Ureter (tissue), 1 donor: ENCODE measurements at regions not wholly inside any gene's neighbourhood (a gene's known extent, or its start where the extent isn't known, plus 50 kb on each side); places are given as distances from the start of the nearest gene placed in this dataset.

Source experiments
- DNase-seq: peaks from one replicate; pipeline ENCODE4 v3.0.0-alpha.2; 2020; ENCODE audit warnings: low spot score
- donor health status: DM: yes; HTN: yes; CAD: no.

DNA sequence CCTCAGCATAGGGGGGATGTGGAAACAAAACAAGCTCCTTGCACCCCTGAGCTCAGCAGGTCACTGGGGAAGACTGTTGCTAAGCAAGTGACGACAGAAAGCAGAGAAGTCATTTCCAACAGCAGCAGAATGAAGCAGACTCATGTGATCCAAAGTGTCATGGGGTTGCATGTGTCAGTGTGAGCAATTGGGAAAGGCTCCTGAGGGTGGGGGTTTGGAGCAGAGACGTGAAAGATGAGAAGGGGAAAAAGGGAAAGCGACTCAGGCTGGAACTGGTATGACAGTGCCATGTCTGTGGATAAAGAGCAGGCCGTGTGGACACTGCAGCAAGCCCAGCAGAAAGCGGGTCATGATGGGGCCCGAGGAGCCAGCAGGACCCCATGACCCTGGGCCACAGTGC, 363.9 kb downstream of the PREX1 start:
- DNase-seq, result no peak

DNA sequence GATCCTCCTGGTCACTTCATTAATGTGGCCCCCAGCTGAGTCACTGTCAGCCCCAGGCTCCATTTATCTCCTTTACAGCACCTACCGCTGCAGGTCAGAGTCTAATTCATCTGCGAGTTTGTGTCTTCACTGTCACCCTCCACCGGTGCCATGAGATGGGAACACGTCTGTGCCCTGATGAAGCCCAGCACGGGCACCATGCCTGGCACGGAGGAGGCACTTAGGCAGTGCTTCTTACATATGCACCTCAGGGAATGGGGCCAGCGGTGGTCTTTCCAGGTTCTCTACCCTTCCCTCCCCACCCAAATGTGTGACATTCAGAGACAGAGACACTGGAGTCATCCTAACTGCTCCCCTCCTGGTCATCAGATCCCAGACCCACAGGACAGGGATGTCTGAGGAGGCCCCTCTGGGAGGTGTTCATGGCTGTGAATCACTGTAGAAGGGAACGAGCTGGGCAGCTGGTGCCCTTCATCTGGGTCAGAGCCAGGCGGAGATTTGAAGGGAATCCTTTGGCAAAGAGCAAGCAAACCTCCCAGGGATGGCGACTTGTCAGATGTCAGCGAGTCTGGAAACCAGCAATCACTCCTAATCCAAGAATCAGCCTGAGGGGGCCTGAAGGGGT, 364.6 kb downstream of the PREX1 start:
- DNase-seq, result no peak

DNA sequence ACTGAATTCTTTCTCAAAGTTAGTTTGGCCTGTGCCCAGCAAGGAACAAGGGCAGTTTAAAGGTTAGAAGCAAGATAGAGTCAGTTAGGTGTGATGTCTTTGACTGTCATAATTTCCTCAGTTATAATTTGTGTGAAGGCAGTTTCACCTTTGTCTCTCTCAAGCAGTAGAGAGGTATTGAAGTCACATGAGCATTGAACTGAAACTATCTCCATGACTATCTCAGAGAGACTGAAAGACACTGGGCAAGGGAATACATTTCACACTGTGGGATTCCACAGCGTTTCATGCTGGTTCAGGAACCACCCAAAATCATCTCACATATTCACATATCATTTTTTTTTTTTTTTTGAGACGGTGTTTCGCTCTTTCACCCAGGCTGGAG, 366.1 kb downstream of the PREX1 start:
- no peak for DNase-seq

DNA sequence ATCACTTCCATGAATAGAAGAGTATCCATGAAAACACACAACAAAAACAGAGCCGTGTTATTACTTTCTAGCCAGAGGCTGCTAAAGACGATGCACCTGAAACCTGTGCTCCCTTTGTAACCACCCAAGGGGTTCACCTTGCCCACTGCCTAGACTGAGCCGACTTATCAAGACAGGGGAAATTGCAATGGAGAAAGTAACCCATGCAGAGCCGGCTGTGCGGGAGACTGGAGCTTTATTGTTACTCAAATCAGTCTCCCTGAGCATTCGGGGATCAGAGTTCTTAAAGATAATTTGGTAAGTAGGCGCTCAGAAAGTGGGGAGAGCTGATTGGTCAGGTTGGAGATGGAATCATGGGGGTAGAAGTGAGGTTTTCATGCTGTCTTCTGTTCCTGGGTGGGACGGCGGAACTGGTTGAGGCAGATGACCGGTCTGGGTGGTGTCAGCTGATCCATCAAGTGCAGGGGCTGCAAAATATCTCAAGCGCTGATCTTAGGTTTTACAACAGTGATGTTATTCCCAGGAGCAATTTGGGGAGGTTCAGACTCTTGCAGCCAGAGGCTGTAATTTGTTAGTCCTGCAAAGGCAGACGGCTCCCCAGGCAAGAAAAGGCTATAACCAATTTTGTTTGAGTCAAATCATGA, 366.6 kb downstream of the PREX1 start:
- no peak for DNase-seq

DNA sequence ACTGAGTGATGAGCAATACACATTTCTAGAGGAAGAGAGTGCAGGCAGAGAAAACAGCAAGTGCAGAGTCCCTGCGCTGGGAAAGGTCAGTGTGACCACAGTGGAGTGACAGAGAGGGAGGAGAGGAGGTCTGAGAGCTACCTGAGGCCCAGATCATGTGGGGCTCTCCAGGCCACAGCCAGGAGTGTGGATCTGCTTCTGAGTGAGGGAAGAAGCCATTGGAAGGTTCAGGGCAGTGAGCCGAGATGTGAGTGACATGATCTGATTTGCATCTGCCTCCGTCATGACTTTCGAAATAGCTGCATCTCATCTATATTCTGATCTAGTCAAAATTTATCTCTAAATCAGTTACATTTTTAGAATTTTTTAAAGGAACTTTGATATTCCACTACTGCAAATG, 367.1 kb downstream of the PREX1 start:
- no peak for DNase-seq

DNA sequence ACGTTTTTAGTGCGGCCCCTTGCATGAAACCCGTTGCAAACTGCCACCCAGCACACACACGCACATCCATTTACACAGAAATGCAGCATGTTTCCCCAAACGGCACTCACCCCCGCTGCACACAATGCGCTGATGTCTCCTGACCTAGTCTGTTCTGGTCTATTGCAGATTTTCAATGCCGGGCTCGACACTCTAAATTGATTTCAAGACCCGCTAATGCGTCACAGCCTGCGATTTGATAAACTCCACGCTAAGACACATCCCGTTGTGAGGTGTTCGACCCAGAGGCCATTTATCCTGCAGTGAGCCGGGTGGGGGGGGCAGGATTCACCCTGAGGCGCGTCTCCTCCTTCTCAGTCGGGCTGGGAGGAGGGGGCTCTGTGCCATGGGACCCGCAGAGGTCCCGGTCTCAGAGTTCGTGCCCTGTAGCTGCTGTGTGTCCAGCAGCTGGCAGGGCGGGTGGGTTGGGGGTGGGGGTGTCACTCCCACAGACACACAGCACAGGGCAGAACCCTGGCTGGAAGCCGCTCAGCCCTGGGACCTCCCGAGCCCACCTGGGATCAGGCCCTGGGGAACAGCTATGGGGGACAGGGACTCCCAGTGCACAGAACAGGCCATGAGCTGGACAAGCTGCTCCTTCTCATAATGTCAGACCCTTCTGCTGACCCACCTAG, 367.9 kb downstream of the PREX1 start:
- no peak for DNase-seq

DNA sequence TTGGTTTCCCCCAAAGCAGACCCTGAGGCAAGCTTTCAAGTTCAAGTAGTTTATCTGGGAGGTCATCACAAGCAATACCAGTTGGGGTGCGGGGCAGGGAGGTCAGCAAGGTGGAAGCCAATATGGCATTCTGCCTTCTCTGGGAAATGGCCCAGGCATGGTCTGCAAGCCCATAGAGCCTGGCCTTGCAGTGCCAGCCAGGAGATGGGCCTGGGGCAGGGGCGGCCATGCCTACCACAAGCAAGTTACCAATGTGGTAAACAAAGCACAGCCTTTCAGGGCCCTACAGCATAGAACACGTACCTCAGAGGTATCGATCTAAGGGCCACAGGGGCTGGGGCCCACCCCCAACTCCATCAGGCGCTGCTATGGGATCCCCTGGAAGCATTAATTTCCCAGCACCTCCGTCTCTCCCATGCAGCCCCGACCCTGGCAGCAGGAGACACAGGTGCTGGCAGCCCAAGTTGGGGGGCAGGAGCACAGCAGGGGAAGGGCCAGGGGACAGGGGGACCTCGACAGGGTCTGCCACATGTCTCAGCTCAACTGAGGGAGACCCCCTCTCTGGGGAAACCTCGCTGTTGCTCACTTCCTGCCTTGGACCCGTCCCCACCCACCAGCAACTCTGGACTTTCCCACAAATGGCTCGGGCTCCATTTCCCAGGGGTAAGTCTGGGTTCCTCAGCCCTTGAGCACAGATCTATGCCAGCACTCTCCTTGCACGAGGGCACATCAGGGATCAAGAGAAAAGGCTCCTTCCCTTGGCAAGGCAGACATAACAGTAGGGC, 369.0 kb downstream of the PREX1 start:
- DNase-seq, result no peak

DNA sequence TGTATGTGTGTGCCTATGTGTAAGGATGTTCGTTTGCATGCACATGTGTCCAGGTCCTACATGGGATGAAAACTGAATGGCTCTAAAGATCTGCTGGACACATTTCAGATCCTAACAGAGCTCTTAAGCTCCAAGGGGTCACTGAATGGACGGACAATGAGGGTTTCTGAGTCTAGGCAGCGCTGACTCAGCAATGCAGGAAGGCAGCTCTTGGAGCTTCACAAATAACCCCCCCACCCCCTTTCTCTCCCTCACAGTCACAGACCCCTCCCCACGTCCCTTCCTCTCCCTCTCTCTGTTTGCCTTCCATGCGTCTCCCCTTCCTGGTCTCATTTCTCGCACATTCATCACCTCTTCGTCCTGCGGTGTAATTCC, 369.8 kb downstream of the PREX1 start:
- DNase-seq, result no peak

DNA sequence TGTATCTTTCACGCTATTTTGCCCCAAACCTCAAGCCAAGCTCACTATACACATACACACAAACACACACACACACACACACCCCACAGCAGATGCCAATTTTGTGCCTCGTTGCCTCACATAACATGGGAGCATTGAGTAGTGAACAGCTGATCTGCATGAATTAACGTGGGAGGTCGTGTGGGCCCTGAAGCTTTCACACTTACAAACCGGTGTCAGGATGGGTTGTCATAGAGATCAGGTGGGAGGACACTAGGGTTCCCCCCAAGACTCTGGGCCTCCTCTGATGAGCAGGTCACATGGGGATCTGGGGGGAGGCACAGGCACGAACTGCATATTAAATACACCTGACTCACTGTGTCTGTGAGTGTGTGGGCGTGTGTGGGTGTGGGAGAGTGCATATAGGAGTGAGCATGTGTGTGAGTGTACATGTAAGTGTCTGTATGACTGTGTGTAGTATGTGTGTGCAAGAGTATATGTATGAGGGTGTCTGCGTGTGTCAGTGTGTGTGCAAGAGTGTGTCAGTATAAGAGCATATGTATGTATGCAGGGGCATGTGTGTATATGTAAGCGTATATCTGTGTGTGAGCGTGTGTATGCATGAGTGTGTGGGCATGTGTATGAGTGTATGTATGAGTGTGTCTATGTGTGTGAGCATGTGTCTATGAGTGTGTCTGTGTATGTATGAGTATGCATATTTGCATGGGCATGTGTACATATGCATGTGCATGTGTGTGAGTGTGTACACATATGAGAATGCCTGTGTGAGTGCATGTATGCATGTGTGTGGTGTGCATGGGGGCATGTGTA, 370.4 kb downstream of the PREX1 start:
- no peak for DNase-seq

DNA sequence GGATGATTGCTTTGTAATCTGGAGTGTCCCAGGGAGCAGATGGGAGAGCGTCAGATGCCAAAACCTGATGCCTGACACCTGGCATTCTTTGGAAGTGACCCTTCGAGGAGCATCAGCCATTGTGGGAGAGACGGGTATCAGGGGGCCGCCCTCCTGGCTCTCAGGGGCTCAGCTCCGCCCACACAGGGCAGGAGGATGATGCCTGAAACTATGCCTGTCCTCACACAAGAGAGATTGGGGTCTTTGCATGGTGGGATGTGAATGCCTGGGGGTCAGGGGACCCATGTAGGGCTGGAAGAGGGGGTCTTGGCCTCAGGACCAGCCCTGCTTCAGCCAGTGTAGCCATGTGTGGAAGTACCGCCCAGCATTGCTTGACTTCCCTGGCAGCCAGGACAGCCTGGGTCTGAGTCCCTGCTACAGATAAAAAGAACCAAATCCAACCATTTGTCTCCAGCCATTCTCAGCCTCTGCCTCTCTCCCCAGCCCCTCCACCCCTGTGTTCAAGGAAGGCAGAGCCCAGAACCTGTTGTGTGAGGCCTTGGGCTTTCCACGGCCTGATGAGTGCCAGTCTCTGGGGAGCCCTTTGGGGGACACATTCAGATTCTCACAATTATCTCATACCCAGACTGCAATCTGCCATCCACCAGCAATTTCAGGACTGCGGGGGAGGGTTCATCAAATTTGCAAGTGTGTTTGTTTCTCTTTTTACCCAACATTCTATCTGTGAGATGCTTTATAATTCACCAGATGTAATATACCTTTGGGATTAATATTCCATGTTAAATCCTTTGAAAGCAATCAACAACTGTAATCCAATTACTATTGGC, 371.2 kb downstream of the PREX1 start:
- no peak for DNase-seq

DNA sequence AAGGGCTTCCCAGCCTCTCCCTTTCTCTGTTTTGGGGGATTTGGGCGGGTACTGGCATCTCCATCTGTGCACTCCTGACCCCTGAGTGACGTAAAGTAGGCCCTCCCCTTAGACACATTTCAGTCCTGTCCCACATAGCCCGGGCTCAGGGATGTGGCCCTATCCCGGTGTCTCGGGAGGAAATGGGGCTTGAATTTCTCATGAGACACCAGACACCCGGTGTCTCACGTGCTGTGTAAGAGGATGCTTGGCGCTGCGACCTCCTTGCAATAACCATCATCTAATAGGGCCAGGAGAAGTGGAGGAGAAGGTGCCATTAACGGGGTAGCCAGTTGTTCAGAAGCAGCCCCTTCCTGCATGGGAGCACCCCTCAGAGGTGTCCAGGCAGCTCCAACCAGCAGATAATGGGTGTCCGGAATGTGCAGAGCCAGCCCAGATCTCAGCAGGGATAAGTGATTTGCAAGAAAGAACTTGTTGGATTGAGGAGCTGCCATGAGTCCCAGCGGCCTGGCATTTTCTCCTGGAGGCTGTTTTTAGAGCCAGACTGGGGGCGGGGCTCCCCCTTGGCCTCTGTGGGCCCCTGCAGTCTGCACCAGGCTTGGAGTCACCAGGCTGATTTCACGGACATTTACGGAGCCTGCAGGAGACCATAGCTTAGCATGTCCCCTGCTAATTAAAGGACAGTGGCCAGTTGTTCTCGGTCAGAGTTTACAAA, 372.0 kb downstream of the PREX1 start:
- DNase-seq, result no peak

DNA sequence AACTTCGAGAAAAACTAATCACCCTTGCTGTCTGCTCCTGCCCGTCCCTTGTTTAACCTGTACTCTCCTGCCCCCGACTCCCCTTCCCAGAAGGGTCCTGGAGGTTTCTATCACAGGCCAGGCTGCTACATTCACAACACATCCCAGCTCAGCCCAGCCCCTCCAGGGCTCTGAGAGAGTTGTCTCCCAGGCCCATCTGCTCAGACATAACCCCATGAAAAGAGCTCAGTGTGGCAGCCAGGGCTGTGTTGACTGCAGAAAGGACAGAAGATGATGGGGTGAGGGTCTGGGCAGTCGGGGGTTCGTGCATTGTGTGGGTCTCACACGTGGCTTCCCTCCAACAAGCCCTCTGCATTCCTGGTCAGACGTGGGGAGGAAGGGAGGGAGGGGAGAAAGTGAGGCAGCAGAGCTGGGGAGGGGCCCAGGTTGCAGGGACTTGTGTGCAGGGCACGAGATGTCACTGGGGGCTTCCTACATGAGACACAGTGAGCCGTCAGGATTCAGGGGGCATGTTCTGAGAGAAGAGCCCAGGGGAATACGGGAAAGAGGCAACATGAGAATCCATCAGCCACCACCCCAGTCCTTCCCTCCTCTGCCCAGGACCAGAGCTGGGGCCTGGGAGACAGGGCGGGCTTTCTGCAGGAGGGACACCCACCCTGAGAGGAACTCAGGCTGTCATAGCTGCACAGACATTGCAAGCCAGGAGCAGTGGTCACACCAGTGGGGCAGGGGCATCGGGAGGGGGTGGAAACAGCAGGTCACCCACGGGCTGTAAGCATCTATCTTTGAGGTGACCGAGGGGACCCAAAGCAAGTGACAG, 372.9 kb downstream of the PREX1 start:
- DNase-seq, result no peak

DNA sequence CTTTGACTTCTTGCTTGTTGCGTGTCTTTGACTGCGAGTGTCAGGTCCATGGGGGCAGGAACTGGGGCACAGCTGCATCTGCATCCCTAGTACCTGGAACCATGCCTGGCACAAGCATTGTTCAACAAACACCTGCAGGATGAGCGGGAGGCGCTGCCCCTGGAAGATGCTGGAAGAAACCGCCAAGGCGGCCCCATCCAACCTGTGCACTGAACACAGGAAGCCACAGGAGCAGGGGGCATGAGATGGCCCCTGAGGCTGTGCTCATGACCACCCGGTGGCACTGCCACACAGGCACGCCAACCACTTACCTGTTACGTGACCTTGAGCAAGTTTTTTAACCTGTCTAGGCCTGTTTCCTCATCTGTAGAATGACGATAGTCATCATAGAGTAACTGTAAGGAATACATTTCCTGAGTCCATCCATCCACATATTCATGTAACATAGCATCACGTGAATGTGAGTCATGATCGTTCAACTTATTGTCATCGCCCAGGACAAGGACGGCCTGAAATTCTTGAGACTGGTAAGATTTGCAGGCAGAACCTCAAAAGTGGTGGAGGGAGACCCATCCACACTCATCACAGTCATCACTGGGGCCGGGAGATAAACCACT, 374.2 kb downstream of the PREX1 start:
- DNase-seq, result no peak

DNA sequence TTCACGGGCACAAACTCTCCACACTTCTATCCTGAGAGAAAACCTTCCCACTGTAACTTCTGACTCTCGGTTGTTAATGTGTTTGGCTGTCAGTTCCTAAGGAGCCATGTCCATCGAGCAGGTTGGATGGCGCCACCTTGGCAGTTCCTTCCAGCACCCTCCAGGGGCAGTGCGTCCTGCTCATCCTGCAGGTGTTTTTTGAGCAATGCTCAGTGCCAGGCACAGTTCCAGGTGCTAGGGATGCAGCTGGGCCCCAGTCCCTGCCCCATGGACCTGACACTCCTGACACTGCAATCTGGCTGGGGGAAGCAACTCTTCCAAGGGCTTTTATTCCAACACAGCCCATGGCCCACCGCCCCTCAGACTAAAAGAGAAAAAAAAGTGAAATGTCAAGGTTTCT, 376.4 kb downstream of the PREX1 start:
- DNase-seq, result no peak

DNA sequence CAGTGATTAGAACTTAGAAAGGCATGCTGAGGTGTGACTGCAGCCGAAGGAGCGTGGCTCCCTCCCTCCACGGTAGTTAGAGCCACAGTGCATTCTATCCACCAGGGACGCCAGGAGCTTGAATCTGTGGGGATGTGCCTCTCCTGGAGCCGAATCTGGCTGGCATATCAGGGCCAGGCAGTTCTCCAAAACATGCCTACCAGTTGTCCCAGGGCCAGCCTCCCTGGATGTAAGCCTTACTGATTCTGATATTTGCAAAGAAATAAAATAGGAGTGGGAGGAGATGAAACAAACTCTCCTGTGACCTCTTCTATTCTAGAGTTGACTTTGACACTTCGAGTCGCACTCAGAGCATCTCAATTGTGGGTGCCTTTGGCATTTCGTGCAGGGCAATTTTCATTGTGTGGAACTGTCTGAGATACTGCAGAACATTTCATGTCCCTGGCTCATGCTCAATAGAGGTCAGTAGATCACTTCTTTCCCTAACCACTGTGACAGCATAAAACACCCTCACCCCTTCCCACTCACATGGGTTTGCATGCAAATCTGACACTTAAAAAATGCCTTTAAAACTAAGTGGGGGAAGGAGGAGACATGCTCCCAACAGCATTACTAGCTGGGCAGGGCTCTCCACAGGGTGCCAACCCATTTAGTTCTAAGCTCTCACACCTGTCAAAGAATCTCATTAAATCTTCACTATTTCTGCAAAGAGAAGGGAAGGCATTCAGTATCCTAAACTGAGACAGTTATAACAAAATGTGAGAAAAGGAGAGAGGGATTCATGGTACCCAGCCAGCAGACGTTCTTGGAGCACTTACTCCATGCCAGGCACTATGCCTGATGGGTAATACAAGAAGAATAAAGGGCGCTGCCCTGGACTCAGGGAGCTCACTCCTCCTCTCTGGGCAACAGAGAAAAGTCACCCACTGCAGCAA, 378.9 kb downstream of the PREX1 start:
- DNase-seq, result no peak

DNA sequence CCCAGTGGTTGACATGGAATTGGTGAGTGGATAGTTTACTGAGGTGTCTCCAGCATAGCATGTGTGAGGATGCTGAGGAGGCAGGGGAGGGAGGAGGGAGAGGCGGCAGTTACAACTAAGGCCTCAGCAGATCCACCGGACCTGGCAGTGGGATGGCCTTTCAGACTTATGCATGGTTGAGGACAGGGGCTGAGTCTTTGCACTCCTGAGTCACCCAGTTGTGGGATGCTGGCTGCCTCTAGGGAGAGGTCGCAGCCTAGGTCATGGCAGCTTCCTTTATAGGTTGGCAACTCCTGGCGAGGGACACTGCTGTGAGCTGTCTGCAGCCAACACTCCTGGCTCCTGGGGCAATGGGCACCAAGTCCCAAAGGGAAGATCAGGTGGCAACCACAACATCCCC, 380.3 kb downstream of the PREX1 start:
- no peak for DNase-seq

DNA sequence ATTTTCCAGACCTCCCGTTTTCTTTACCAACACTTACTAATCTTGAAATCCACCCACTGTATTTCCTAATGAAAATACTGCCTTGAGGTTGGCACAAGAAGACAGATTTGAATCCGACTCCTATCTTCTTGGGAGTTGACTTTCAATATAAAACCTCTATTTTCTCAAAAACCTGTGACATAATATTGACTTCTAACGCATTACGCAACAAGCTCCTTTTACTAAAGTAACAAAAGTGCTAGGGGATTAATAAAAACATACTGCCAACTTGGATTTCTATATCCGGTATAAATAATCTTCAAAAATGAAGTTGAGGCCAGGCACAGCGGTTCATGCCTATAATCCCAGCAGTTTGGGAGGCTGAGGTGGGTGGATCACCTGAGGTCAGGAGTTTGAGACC, 382.0 kb downstream of the PREX1 start:
- DNase-seq, result no peak

DNA sequence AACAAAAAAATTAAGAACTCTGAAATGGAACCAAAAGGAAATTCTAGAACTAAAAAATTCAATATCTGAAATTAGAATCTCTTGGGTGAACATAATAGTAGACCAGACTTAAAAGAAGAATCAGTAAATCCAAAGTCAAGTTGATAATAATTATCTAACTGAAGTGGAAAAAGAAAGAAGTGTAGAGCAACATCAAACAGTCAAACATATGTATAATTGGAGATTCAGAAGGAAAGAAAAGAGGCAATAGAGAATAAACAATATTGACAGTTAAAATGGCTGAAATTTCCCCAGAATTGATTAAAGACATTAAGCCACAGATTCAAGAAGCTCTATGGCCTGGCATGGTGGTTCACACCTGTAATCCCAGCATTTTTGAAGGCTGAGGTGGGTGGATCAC, 383.6 kb downstream of the PREX1 start:
- no peak for DNase-seq
